ENCODE measurements at regions not wholly inside any gene's neighbourhood (a gene's known extent, or its start where the extent isn't known, plus 50 kb on each side); places are given as distances from the start of the nearest gene placed in this dataset.

DNA sequence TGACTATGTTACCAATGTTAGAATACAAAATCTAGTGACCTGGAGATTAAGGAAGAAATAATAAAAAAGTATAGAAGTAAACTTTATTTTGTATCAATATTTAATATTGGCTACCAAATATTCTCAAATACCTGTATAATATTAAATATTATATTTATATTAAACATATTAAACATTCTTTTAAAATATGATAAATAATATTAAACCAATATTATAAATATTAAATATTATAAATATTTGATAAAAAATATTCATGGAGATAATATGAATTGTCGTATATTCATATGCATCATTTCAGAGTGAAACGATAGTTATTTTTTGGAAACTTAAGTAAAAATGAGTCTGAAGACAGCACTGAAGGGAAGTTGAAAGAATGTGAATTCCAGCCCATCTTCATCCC lies 571.2 kb upstream of the KLF12 start:
- Histone ChIP-seq H3K4me2 (ENCODE audit: extremely low read depth, insufficient read depth, low read length) (no peak overlapping the region), H3K27me3 (ENCODE audit: control insufficient read depth, insufficient read depth, low read length) (no peaks in the 10 kb centered on the region), H3K4me3 (replicated peaks in 1 of 4; ENCODE audit: control extremely low read depth in 1 of 4, insufficient read depth in 1 of 4, low read depth in 3 of 4, low read length in 4 of 4) (no peak overlapping the region), H3K27ac (ENCODE audit: insufficient read depth, low read length) (no peak overlapping the region), H3K36me3 (ENCODE audit: control insufficient read depth, insufficient read depth, low read length) (no peaks in the 10 kb centered on the region), H3K79me2 (ENCODE audit: control insufficient read depth, insufficient read depth, low read length) (no peaks in the 10 kb centered on the region), H2AFZ (ENCODE audit: low read length) (no peak overlapping the region), H3K9ac (ENCODE audit: insufficient read depth, low read length) (no peak overlapping the region), H3K4me1 (ENCODE audit: control insufficient read depth, extremely low read depth, insufficient read depth, low read length) (no peaks in the 10 kb centered on the region), H4K20me1 (ENCODE audit: control insufficient read depth, extremely low read depth, insufficient read depth, low read length) (no peaks in the 10 kb centered on the region), H3K9me3 (ENCODE audit: control insufficient read depth, insufficient read depth, low read depth, low read length) (no peaks in the 10 kb centered on the region)
- TF ChIP-seq EZH2 (IDR thresholded peaks at IDR 0.05; ENCODE audit: low read length, missing control alignments) = no peak
- no peak for DNase-seq (ENCODE audit: low read depth in 2 of 2)

DNA sequence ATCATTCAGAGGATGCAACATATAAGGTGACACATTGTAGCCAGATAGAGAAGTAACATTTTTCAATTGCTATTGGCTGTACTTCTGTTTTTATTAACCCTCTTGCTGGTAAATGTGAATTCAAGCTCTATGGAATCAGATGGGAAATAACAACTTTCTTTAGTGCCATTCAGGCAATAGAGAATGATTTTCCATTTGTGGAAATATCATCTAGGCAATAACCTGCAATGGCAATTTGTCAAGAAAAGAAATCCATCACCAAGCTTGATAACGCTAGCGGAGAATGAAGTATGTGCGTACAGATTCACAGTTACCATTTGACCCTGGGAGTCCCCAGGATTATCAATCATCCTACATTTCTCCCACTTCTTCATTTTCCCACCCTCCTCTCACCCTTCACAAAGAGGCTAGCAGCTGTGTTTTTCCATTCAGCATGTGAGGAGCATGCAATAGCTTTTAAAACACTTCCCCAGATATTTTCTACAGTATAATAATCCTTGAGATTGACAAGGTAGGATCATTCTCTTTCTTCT lies 569.7 kb upstream of the KLF12 start:
- H3K36me3 ChIP-seq (ENCODE audit: control insufficient read depth, insufficient read depth, low read length) = no peaks in the 10 kb centered on the region
- H3K9ac ChIP-seq (ENCODE audit: insufficient read depth, low read length) = no peak overlapping the region
- H2AFZ ChIP-seq (ENCODE audit: low read length) = no peak overlapping the region
- no peaks in the 10 kb centered on the region for H3K27me3 ChIP-seq (ENCODE audit: control insufficient read depth, insufficient read depth, low read length)
- H3K4me1 ChIP-seq (ENCODE audit: control insufficient read depth, extremely low read depth, insufficient read depth, low read length) = no peaks in the 10 kb centered on the region
- no peaks in the 10 kb centered on the region for H4K20me1 ChIP-seq (ENCODE audit: control insufficient read depth, extremely low read depth, insufficient read depth, low read length)
- H3K9me3 ChIP-seq (ENCODE audit: control insufficient read depth, insufficient read depth, low read depth, low read length) = no peaks in the 10 kb centered on the region
- no peak for DNase-seq (ENCODE audit: low read depth in 2 of 2)
- TF ChIP-seq, protein P1, sequence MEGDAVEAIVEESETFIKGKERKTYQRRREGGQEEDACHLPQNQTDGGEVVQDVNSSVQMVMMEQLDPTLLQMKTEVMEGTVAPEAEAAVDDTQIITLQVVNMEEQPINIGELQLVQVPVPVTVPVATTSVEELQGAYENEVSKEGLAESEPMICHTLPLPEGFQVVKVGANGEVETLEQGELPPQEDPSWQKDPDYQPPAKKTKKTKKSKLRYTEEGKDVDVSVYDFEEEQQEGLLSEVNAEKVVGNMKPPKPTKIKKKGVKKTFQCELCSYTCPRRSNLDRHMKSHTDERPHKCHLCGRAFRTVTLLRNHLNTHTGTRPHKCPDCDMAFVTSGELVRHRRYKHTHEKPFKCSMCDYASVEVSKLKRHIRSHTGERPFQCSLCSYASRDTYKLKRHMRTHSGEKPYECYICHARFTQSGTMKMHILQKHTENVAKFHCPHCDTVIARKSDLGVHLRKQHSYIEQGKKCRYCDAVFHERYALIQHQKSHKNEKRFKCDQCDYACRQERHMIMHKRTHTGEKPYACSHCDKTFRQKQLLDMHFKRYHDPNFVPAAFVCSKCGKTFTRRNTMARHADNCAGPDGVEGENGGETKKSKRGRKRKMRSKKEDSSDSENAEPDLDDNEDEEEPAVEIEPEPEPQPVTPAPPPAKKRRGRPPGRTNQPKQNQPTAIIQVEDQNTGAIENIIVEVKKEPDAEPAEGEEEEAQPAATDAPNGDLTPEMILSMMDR (conservative IDR thresholded peaks at IDR 0.05 in 1 of 2, IDR thresholded peaks at IDR 0.05 in 1 of 2; ENCODE audit: low read depth in 1 of 2, low read length in 2 of 2) = no peak
- no peak for TF ChIP-seq EZH2 (IDR thresholded peaks at IDR 0.05; ENCODE audit: low read length, missing control alignments)
- no peak overlapping the region for H3K4me3 ChIP-seq (replicated peaks in 1 of 4; ENCODE audit: control extremely low read depth in 1 of 4, insufficient read depth in 1 of 4, low read depth in 3 of 4, low read length in 4 of 4)
- H3K4me2 ChIP-seq (ENCODE audit: extremely low read depth, insufficient read depth, low read length) = no peak overlapping the region
- H3K27ac ChIP-seq (ENCODE audit: insufficient read depth, low read length) = no peak overlapping the region
- H3K79me2 ChIP-seq (ENCODE audit: control insufficient read depth, insufficient read depth, low read length) = no peaks in the 10 kb centered on the region

DNA sequence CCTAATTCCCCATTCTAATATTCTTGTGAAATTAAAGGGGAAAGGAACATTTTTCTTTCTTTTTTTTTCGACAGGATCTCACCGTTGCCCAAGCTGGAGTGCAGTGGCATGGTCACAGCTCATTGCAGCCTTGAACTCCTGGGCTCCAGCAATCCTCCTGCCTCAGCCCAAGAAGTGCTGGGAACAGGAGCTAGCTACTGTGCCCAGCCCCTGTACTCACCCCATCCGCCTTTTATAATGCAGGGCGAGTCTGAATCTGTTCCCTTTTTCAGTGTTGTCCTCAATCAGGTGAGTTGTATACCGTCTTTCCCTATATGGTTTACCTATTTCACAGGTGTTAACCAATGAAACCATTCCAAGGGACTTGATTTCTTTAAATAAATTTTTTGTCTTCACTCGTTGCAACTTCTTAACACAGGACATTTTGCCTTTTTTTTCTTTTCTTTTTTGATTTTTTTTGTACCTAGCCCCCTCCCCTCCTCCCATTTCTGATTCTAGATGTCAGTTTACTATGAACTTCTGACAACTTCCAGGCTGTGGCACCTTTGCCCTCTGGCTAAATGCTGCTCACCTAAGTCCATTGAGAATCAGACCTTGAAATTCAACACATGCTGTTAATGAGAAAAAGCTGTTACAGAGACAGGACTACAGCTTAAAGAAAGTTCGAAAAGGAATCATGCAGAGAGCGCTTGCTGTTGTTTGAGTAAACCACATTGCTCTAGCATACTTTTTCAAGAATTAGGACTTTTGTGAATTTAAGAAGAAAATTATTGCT lies 562.1 kb upstream of the KLF12 start:
- Histone ChIP-seq H3K4me2 (ENCODE audit: extremely low read depth, insufficient read depth, low read length) (no peak overlapping the region), H3K36me3 (ENCODE audit: control insufficient read depth, insufficient read depth, low read length) (no peaks in the 10 kb centered on the region), H3K79me2 (ENCODE audit: control insufficient read depth, insufficient read depth, low read length) (no peaks in the 10 kb centered on the region), H4K20me1 (ENCODE audit: control insufficient read depth, extremely low read depth, insufficient read depth, low read length) (no peaks in the 10 kb centered on the region), H3K9ac (ENCODE audit: insufficient read depth, low read length) (no peak overlapping the region), H2AFZ (ENCODE audit: low read length) (no peak overlapping the region), H3K27ac (ENCODE audit: insufficient read depth, low read length) (no peak overlapping the region), H3K9me3 (ENCODE audit: control insufficient read depth, insufficient read depth, low read depth, low read length) (no peaks in the 10 kb centered on the region), H3K27me3 (ENCODE audit: control insufficient read depth, insufficient read depth, low read length) (no peaks in the 10 kb centered on the region), H3K4me1 (ENCODE audit: control insufficient read depth, extremely low read depth, insufficient read depth, low read length) (no peaks in the 10 kb centered on the region), H3K4me3 (replicated peaks in 1 of 4; ENCODE audit: control extremely low read depth in 1 of 4, insufficient read depth in 1 of 4, low read depth in 3 of 4, low read length in 4 of 4) (no peak overlapping the region)
- DNase-seq (ENCODE audit: low read depth in 2 of 2) = no peak
- no peak for TF ChIP-seq EZH2 (IDR thresholded peaks at IDR 0.05; ENCODE audit: low read length, missing control alignments)
- TF ChIP-seq, protein P1 (conservative IDR thresholded peaks at IDR 0.05 in 1 of 2, IDR thresholded peaks at IDR 0.05 in 1 of 2; ENCODE audit: low read depth in 1 of 2, low read length in 2 of 2) = no peak

Data from fibroblast of lung (primary cell).